ENCODE measurements at regions not wholly inside any gene's neighbourhood (a gene's known extent, or its start where the extent isn't known, plus 50 kb on each side); places are given as distances from the start of the nearest gene placed in this dataset.

DNA sequence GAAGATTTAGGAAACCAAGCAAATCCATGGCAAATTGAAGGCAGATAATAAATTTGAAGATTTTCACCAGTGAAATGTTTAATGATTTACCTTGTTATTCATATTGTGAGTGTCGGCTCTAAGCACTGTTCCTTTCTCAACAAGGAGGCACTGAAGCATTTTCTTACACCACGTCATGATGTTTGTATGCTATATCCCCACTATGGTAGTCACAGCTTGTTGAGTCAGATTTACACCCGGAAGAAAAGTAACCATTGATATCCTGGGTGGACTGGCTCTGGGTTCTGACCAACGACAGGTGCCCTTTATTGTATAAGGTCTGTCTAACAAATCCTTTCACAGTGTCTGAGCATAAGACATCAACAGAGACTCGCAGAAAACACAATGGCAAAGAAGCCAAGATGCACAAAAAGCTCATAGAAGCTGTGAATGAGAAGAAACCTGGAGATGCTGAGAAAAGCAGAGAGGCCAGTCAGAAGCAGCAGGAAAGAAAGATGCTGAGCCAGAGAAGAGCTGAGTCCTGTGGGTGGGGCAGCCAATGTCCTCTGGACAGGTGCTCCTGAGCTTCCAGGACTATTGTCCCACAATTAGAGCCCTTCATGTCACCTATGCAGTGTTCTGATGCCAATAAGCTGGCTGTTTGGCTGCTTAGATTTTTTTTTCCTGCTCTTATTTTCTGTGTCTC lies 49.7 kb upstream of the ARHGAP5 start:
- DNase-seq: no peak
